ENCODE measurements at regions not wholly inside any gene's neighbourhood (a gene's known extent, or its start where the extent isn't known, plus 50 kb on each side); places are given as distances from the start of the nearest gene placed in this dataset.

- TF ChIP-seq CTCF (IDR thresholded peaks at IDR 0.05) (no peak), POLR2A (IDR thresholded peaks at IDR 0.05) (no peak), EP300 (IDR thresholded peaks at IDR 0.05) (no peak)
These were observed 140.6 kb upstream of the GLI2 start for GRCh38 chr2:120594856-120595685.
